ENCODE measurements at regions not wholly inside any gene's neighbourhood (a gene's known extent, or its start where the extent isn't known, plus 50 kb on each side); places are given as distances from the start of the nearest gene placed in this dataset.

DNA sequence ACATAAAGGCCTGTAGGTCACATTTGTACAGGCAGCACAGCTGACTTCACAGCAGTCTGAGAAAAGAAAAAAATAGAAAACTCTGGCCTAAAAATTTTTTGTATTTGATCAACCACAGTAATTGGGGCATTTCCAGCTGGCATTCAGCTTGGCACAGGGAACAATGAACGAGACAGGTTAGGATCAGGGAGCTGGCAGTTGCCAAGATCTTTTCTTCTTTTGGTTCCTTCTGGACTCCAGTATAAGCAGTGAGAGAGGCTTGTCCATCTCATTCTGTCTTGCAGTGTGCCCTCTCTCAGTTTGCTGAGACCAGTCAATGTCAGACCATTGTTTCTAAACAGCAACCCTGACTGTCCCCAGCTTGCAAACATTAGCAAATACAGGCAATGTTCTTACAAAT is 601.1 kb downstream of the TLR4 start:
- no peaks in the 10 kb centered on the region for H3K9me2 ChIP-seq (ENCODE audit: insufficient read depth)
- no peaks in the 10 kb centered on the region for H3K79me2 ChIP-seq (ENCODE audit: low read depth)
- no peaks in the 10 kb centered on the region for H3K36me3 ChIP-seq (ENCODE audit: low read depth)
- no peaks in the 10 kb centered on the region for H3K4me1 ChIP-seq (replicated peaks; ENCODE audit: insufficient read depth)
- H2AFZ ChIP-seq, result no peak overlapping the region
- H3F3A ChIP-seq (ENCODE audit: insufficient read depth, low read depth), result no peaks in the 10 kb centered on the region
- H3K27me3 ChIP-seq (ENCODE audit: insufficient read depth, low read depth), result no peaks in the 10 kb centered on the region
- H3K4me2 ChIP-seq, result no peak overlapping the region
- DNase-seq, result no peak
- TF ChIP-seq, protein P1, sequence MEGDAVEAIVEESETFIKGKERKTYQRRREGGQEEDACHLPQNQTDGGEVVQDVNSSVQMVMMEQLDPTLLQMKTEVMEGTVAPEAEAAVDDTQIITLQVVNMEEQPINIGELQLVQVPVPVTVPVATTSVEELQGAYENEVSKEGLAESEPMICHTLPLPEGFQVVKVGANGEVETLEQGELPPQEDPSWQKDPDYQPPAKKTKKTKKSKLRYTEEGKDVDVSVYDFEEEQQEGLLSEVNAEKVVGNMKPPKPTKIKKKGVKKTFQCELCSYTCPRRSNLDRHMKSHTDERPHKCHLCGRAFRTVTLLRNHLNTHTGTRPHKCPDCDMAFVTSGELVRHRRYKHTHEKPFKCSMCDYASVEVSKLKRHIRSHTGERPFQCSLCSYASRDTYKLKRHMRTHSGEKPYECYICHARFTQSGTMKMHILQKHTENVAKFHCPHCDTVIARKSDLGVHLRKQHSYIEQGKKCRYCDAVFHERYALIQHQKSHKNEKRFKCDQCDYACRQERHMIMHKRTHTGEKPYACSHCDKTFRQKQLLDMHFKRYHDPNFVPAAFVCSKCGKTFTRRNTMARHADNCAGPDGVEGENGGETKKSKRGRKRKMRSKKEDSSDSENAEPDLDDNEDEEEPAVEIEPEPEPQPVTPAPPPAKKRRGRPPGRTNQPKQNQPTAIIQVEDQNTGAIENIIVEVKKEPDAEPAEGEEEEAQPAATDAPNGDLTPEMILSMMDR (conservative IDR thresholded peaks at IDR 0.05), result no peak
- no peak for TF ChIP-seq EZH2 (IDR thresholded peaks at IDR 0.05; ENCODE audit: low read depth)
- no peak overlapping the region for H3K4me3 ChIP-seq
- intact Hi-C loops (cut with micrococcal nuclease; ENCODE audit: unreplicated experiment), result no loop called here
- ChIA-PET CTCF (no interaction called here), POLR2A (ENCODE audit: unreplicated experiment) (no interaction called here)
- no peaks in the 10 kb centered on the region for H3K9me3 ChIP-seq (ENCODE audit: insufficient read depth, low read depth)
- H3K27ac ChIP-seq, result no peak overlapping the region
- H4K20me1 ChIP-seq (ENCODE audit: insufficient read depth), result no peaks in the 10 kb centered on the region
- BruUV-seq (replicated peaks), result no TSS peak

DNA sequence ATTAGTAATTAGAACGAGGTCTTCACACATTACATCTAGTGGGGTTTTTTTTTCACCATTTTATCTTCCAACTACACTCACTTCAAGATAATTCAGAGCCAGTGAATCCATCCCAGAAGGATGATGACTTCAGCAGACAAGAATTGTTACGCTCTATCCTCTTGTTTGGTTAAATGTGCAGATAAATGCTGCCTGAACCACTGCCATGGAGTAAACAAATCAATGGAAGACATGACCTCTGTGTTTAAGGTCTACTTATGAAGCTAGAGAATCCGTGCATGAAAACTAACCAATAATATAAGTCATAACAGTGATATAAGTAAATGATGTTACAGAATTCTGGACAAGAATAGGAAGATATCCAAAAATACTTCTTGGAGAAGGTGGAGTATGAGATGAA is 602.6 kb downstream of the TLR4 start:
- intact Hi-C loops (cut with micrococcal nuclease; ENCODE audit: unreplicated experiment), result no loop called here
- ChIA-PET CTCF (no interaction called here), POLR2A (ENCODE audit: unreplicated experiment) (no interaction called here)
- Histone ChIP-seq H3K36me3 (ENCODE audit: low read depth) (no peaks in the 10 kb centered on the region), H4K20me1 (ENCODE audit: insufficient read depth) (no peaks in the 10 kb centered on the region), H3F3A (ENCODE audit: insufficient read depth, low read depth) (no peaks in the 10 kb centered on the region), H3K79me2 (ENCODE audit: low read depth) (no peaks in the 10 kb centered on the region), H2AFZ (no peak overlapping the region), H3K27ac (no peak overlapping the region), H3K27me3 (ENCODE audit: insufficient read depth, low read depth) (no peaks in the 10 kb centered on the region), H3K4me2 (no peak overlapping the region), H3K4me1 (replicated peaks; ENCODE audit: insufficient read depth) (no peaks in the 10 kb centered on the region), H3K9me3 (ENCODE audit: insufficient read depth, low read depth) (no peaks in the 10 kb centered on the region), H3K9me2 (ENCODE audit: insufficient read depth) (no peaks in the 10 kb centered on the region), H3K4me3 (no peak overlapping the region)
- TF ChIP-seq, protein P1 (conservative IDR thresholded peaks at IDR 0.05), result no peak
- TF ChIP-seq EZH2 (IDR thresholded peaks at IDR 0.05; ENCODE audit: low read depth), result no peak
- no peak for DNase-seq
- BruUV-seq (replicated peaks), result no TSS peak

DNA sequence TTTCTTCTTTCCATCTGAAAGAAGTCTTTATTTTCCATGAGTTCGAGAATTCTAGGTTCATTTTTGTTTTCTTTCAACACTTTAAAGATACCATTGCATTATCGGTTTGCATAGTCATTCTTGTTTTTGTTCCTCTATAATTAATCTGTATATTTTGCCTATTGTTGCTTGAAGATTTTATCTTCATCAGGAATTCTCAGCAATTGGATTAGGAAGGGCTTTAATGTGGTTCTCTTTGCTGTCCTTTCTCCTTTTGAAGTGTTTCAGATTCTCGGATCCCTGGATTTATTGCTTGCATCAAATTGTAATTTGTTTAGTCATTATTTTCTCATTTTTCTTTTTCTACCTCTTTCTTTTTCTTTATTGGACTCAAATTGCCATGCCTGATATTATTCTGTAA is 609.8 kb downstream of the TLR4 start:
- intact Hi-C loops (cut with micrococcal nuclease; ENCODE audit: unreplicated experiment), result no loop called here
- no peaks in the 10 kb centered on the region for H3F3A ChIP-seq (ENCODE audit: insufficient read depth, low read depth)
- H3K9me2 ChIP-seq (ENCODE audit: insufficient read depth), result no peaks in the 10 kb centered on the region
- H3K4me1 ChIP-seq (replicated peaks; ENCODE audit: insufficient read depth), result peaks cover 8% of the 10 kb centered on the region
- CTCF ChIA-PET, result no interaction called here
- H2AFZ ChIP-seq, result no peak overlapping the region
- no peak overlapping the region for H3K4me3 ChIP-seq
- no peaks in the 10 kb centered on the region for H3K9me3 ChIP-seq (ENCODE audit: insufficient read depth, low read depth)
- no peak overlapping the region for H3K4me2 ChIP-seq
- no peak for DNase-seq
- no peaks in the 10 kb centered on the region for H3K27me3 ChIP-seq (ENCODE audit: insufficient read depth, low read depth)
- BruUV-seq (replicated peaks), result no TSS peak
- no peaks in the 10 kb centered on the region for H3K79me2 ChIP-seq (ENCODE audit: low read depth)
- no peaks in the 10 kb centered on the region for H4K20me1 ChIP-seq (ENCODE audit: insufficient read depth)
- no peak for TF ChIP-seq EZH2 (IDR thresholded peaks at IDR 0.05; ENCODE audit: low read depth)
- TF ChIP-seq, protein P1 (conservative IDR thresholded peaks at IDR 0.05), result no peak
- no peaks in the 10 kb centered on the region for H3K36me3 ChIP-seq (ENCODE audit: low read depth)
- POLR2A ChIA-PET (ENCODE audit: unreplicated experiment), result no interaction called here
- H3K27ac ChIP-seq, result no peak overlapping the region
